ENCODE measurements at regions not wholly inside any gene's neighbourhood (a gene's known extent, or its start where the extent isn't known, plus 50 kb on each side); places are given as distances from the start of the nearest gene placed in this dataset.

- H3K4me3 ChIP-seq (replicated peaks; ENCODE audit: low read depth, low read length) = no peak overlapping the region
- DNase-seq (ENCODE audit: low read depth) = no peak
- TF ChIP-seq CTCF (IDR thresholded peaks at IDR 0.05; ENCODE audit: low read length, missing control alignments) = no peak
Measured at GRCh38 chr9:71590362-71590761, 178.0 kb downstream of the CEMIP2 start.

GRCh38 chr9:71589612-71590011 lies 178.7 kb downstream of the CEMIP2 start:
- H3K4me3 ChIP-seq (replicated peaks; ENCODE audit: low read depth, low read length) = no peak overlapping the region
- TF ChIP-seq CTCF (IDR thresholded peaks at IDR 0.05; ENCODE audit: low read length, missing control alignments) = no peak
- no peak for DNase-seq (ENCODE audit: low read depth)

GRCh38 chr9:71587576-71588362 lies 180.5 kb downstream of the CEMIP2 start:
- no peak for DNase-seq (ENCODE audit: low read depth)
- no peak overlapping the region for H3K4me3 ChIP-seq (replicated peaks; ENCODE audit: low read depth, low read length)
- no peak for TF ChIP-seq CTCF (IDR thresholded peaks at IDR 0.05; ENCODE audit: low read length, missing control alignments)

GRCh38 chr9:71583792-71584191 lies 184.5 kb downstream of the CEMIP2 start:
- no peak for DNase-seq (ENCODE audit: low read depth)
- H3K4me3 ChIP-seq (replicated peaks; ENCODE audit: low read depth, low read length) = no peak overlapping the region
- TF ChIP-seq CTCF (IDR thresholded peaks at IDR 0.05; ENCODE audit: low read length, missing control alignments) = no peak

- no peak overlapping the region for H3K4me3 ChIP-seq (replicated peaks; ENCODE audit: low read depth, low read length)
- DNase-seq (ENCODE audit: low read depth) = no peak
- no peak for TF ChIP-seq CTCF (IDR thresholded peaks at IDR 0.05; ENCODE audit: low read length, missing control alignments)
Measured at GRCh38 chr9:71582347-71582746, 186.0 kb downstream of the CEMIP2 start.

GRCh38 chr9:71581101-71581500 lies 187.2 kb downstream of the CEMIP2 start:
- TF ChIP-seq CTCF (IDR thresholded peaks at IDR 0.05; ENCODE audit: low read length, missing control alignments) = no peak
- H3K4me3 ChIP-seq (replicated peaks; ENCODE audit: low read depth, low read length) = no peak overlapping the region
- DNase-seq (ENCODE audit: low read depth) = no peak

- TF ChIP-seq CTCF (IDR thresholded peaks at IDR 0.05; ENCODE audit: low read length, missing control alignments) = no peak
- H3K4me3 ChIP-seq (replicated peaks; ENCODE audit: low read depth, low read length) = no peak overlapping the region
- no peak for DNase-seq (ENCODE audit: low read depth)
Measured at GRCh38 chr9:71571186-71571585, 197.1 kb downstream of the CEMIP2 start.

Data from fibroblast of pulmonary artery (primary cell).